Lower leg skin (tissue), 4 donors: ENCODE measurements at regions not wholly inside any gene's neighbourhood (a gene's known extent, or its start where the extent isn't known, plus 50 kb on each side); places are given as distances from the start of the nearest gene placed in this dataset.

Experiments
- DNase-seq, 2 donors: peaks; one replicate each; pipeline ENCODE4 v3.0.0-alpha.2; 2019; ENCODE audit warnings: low spot score in 2 of 2
- H3K4me3 ChIP-seq: fragments of 200-600 bp; sonication (generic); 2 replicates; pipeline ENCODE4 v1.5.1; 2017; ENCODE audit warnings: mild to moderate bottlenecking, low read depth; ENCODE audit not compliant: poor library complexity, severe bottlenecking
- POLR2A ChIP-seq, 2 donors: fragments of 450-650 bp; IDR thresholded peaks; one replicate each; pipeline ENCODE4 v1.6.1; 2016 to 2017; ENCODE audit warnings: antibody characterized with exemption in 2 of 2, mild to moderate bottlenecking in 1 of 2, moderate library complexity in 1 of 2
- WGBS, 2 donors: methylation state at CpG; one replicate each; pipeline ENCODE4 v1.1.5; 2018; 5-methylcytosine and 5-hydroxymethylcytosine counted together
- intact Hi-C: fragments of 100-400 bp; cut with DNase I; formaldehyde crosslinking; loops from one replicate; pipeline ENCODE4 v1.15.0; 2023; ENCODE audit warnings: low total_unique reads
- TF ChIP-seq, protein P1 (sequence below), 3 donors: fragments of 450-650 bp; IDR thresholded peaks; one replicate each; pipeline ENCODE4 v1.5.1; 2016; ENCODE audit warnings: antibody characterized with exemption in 3 of 3, mild to moderate bottlenecking in 3 of 3, moderate library complexity in 2 of 3

DNA sequence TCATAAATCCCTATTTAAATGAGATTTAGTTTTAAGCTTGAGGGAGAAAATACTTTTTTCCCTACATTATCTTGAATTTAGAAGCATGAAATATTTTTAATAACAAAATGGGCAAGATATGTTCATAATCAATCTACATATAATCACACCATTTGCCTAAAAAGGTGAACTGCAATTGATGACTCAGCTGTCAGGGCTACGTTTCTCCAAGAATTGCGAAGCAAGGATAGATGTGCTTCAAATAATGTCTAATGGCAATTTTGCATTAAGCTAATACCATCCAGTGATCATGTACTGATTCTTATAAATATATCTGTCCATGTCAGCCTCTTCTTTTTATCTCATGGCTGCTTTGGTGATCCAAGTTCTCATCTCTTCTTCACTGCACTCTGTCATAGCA is 404.4 kb downstream of the MAN2A1 start:
- H3K4me3 ChIP-seq, result no peak overlapping the region
- DNase-seq, result no peak
- TF ChIP-seq, protein P1, sequence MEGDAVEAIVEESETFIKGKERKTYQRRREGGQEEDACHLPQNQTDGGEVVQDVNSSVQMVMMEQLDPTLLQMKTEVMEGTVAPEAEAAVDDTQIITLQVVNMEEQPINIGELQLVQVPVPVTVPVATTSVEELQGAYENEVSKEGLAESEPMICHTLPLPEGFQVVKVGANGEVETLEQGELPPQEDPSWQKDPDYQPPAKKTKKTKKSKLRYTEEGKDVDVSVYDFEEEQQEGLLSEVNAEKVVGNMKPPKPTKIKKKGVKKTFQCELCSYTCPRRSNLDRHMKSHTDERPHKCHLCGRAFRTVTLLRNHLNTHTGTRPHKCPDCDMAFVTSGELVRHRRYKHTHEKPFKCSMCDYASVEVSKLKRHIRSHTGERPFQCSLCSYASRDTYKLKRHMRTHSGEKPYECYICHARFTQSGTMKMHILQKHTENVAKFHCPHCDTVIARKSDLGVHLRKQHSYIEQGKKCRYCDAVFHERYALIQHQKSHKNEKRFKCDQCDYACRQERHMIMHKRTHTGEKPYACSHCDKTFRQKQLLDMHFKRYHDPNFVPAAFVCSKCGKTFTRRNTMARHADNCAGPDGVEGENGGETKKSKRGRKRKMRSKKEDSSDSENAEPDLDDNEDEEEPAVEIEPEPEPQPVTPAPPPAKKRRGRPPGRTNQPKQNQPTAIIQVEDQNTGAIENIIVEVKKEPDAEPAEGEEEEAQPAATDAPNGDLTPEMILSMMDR (IDR thresholded peaks at IDR 0.05), result no peak
- TF ChIP-seq POLR2A (IDR thresholded peaks at IDR 0.05), result no peak
- WGBS, 2 donors, result 81 to 86% methylated on average over 2 of the region's 2 CpGs
- intact Hi-C loops, result no loop called here

DNA sequence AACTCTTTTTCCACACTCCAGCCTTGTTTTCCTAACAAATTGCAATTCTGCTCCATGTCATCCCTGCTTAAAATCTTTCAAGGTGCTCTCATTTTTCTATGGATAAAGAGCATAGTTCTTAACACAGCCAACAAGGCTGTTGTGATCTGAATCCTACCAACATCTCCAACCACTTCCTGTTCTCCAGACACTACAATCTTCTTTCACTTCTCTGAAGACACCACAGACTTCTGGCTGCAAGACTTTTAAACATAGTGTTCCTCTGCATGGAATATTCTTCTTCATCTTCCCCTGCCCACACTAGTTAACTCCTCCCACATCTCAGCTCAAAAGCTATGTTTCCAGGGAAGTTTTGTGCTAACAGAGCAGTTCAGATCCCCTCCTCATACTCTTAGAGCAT is 404.8 kb downstream of the MAN2A1 start:
- DNase-seq, result no peak
- intact Hi-C loops, result no loop called here
- H3K4me3 ChIP-seq, result no peak overlapping the region
- TF ChIP-seq POLR2A (IDR thresholded peaks at IDR 0.05), result no peak
- TF ChIP-seq, protein P1 (IDR thresholded peaks at IDR 0.05), result no peak

DNA sequence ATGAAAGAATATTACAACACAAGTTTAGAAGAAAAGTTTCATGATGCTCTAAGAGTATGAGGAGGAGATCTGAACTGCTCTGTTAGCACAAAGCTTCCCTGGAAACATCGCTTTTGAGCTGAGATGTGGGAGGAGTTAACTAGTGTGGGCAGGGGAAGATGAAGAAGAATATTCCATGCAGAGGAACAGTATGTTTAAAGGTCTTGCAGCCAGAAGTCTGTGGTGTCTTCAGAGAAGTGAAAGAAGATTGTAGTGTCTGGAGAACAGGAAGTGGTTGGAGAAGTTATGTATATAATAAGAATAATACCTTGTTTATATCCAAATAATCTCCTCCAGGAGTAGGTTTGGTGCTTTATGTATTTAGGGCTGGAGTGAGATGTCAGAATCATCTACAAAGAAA is 406.7 kb downstream of the MAN2A1 start:
- 63 to 68% methylated on average over 1 of the region's 1 CpG for WGBS, 2 donors
- intact Hi-C loops, result no loop called here
- TF ChIP-seq, protein P1 (IDR thresholded peaks at IDR 0.05), result no peak
- no peak for TF ChIP-seq POLR2A (IDR thresholded peaks at IDR 0.05)
- no peak overlapping the region for H3K4me3 ChIP-seq
- DNase-seq, result no peak

DNA sequence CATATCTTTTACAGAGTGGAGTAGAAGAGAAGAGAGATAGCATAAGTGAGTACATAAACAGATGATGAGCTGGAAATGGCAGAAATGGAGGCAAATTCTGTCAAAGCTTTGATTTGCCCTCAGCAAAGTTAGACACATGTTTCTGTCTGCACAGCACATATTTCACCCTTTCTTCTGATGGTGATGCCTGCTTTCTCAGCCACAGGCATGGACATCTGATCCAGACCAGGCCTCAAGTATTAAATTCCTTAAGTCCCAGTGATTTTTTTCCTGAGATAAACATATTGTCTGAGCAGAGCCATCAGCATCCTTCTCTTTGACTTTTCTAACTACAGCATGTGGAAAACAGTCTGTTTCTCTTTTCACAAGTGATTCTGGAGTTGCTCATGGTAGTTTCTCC is 409.8 kb downstream of the MAN2A1 start:
- intact Hi-C loops, result no loop called here
- no peak overlapping the region for H3K4me3 ChIP-seq
- TF ChIP-seq, protein P1 (IDR thresholded peaks at IDR 0.05), result no peak
- TF ChIP-seq POLR2A (IDR thresholded peaks at IDR 0.05), result no peak
- no peak for DNase-seq

DNA sequence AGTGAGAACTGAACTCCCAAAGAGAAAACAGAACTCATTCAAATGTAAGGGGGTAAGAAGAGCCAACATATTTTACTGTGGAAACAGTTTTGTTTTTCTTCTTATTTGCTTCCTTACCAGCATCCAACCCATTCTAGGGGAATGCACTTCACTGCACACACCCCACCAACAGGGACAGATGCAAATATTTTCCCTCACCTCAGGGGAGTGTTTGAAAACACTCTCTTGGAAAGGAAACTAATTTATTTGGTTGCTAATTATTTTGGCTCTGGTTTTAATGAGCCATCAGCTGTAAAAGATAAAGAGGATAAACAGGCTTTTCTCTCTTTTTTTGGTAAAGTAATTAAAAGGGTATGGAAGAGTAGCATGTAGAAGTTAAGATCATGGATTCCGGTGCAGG is 413.4 kb downstream of the MAN2A1 start:
- intact Hi-C loops, result no loop called here
- DNase-seq, result no peak
- TF ChIP-seq POLR2A (IDR thresholded peaks at IDR 0.05), result no peak
- TF ChIP-seq, protein P1 (IDR thresholded peaks at IDR 0.05), result no peak
- H3K4me3 ChIP-seq, result no peak overlapping the region
- WGBS, 2 donors, result 67 to 72% methylated on average over 1 of the region's 1 CpG

DNA sequence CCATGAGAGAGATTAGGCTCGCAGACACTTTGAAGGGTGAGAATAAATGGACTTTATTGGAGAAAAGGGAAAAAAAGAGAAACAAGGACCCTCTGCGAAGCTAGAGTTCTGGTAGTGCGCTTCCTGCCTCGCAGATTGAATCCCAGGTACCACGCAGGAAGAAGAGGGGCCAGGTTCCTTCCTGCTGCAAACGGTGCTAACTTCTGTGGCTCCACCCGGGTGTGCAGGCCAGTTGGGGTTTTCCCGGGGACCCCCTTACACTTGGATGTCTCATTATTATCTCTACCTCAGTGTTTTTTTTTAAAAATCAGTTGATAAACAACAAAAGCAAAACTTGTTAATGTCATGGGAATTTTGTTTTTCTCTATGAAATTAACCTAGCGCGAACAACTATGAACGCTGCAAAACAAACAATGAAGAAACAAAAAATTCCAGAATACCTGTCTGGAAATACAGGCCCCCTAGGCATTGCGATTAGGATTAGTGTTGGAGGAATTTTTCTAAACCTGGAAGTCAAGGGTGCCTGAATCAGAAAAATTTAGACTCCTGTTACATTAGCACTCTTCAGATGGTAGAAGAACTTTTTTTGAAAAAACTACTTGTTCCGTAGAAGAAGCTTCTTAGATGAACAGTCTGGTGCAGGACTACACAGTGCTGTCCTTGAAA is 414.5 kb downstream of the MAN2A1 start:
- no peak for TF ChIP-seq POLR2A (IDR thresholded peaks at IDR 0.05)
- TF ChIP-seq, protein P1 (IDR thresholded peaks at IDR 0.05), result no peak
- 72% methylated on average over 13 of the region's 13 CpGs for WGBS, 2 donors
- H3K4me3 ChIP-seq, result no peak overlapping the region
- DNase-seq, result no peak
- intact Hi-C loops, result no loop called here
